GM12891 (cell line): ENCODE measurements at regions not wholly inside any gene's neighbourhood (a gene's known extent, or its start where the extent isn't known, plus 50 kb on each side); places are given as distances from the start of the nearest gene placed in this dataset.

Source experiments
- DNase-seq: peaks from one replicate; pipeline ENCODE4 v3.0.0; 2011; ENCODE audit warnings: low spot score; ENCODE audit not compliant: insufficient read length
- FAIRE-seq: peaks from 2 replicates; lab custom pipeline; 2011; peaks lifted over from hg19 to GRCh38; lab: Jason Lieb, UNC
- PAX5 ChIP-seq: IDR thresholded peaks from 2 replicates; pipeline ENCODE4 v1.6.1; 2011; ENCODE audit warnings: low read length, moderate library complexity, mild to moderate bottlenecking; ENCODE audit not compliant: insufficient read depth, severe bottlenecking
- POLR2A ChIP-seq: IDR thresholded peaks from 2 replicates; pipeline ENCODE4 v1.6.1; 2011; ENCODE audit warnings: low read depth, low read length, control low read depth
- POLR2AphosphoS5 ChIP-seq: IDR thresholded peaks from 2 replicates; pipeline ENCODE4 v1.6.1; 2011; ENCODE audit warnings: low read depth, low read length, control low read depth
- POU2F2 ChIP-seq: IDR thresholded peaks from 2 replicates; pipeline ENCODE4 v1.6.1; 2011; ENCODE audit warnings: low read depth, mild to moderate bottlenecking, control low read depth, low read length, moderate library complexity
- SPI1 ChIP-seq: IDR thresholded peaks from 2 replicates; pipeline ENCODE4 v1.6.1; 2011; ENCODE audit warnings: low read depth, low read length, control low read depth
- TAF1 ChIP-seq: IDR thresholded peaks from 2 replicates; pipeline ENCODE4 v1.6.1; 2011; ENCODE audit warnings: low read depth, low read length, control low read depth

- TF ChIP-seq POLR2A (no peak), PAX5 (no peak), TAF1 (no peak), SPI1 (no peak), POLR2AphosphoS5 (no peak), POU2F2 (no peak)
- FAIRE-seq (no peak), DNase-seq (no peak)
Measured at GRCh38 chr2:239778042-239778851, 246.9 kb downstream of the NDUFA10 start.

- TF ChIP-seq POU2F2 (no peak), PAX5 (no peak), POLR2A (no peak), POLR2AphosphoS5 (no peak), SPI1 (no peak), TAF1 (no peak)
- DNase-seq, result no peak
- no peak for FAIRE-seq
Measured at GRCh38 chr2:239777219-239777618, 247.9 kb downstream of the NDUFA10 start.

- DNase-seq (no peak), FAIRE-seq (no peak)
- no peak for TF ChIP-seq TAF1
- no peak for TF ChIP-seq POLR2A
- no peak for TF ChIP-seq POU2F2
- no peak for TF ChIP-seq PAX5
- no peak for TF ChIP-seq SPI1
- TF ChIP-seq POLR2AphosphoS5, result no peak
Measured at GRCh38 chr2:239776436-239777005, 248.6 kb downstream of the NDUFA10 start.

GRCh38 chr2:239775623-239776435 lies 249.3 kb downstream of the NDUFA10 start:
- no peak for DNase-seq
- FAIRE-seq, result no peak
- TF ChIP-seq POU2F2, result no peak
- no peak for TF ChIP-seq SPI1
- no peak for TF ChIP-seq TAF1
- TF ChIP-seq PAX5, result no peak

- no peak for FAIRE-seq
- DNase-seq, result no peak
- TF ChIP-seq PAX5 (no peak), POLR2A (no peak), TAF1 (no peak), POU2F2 (no peak), POLR2AphosphoS5 (no peak), SPI1 (no peak)
Measured at GRCh38 chr2:239774933-239775622, 250.1 kb downstream of the NDUFA10 start.

- TF ChIP-seq POLR2A (no peak), POU2F2 (no peak), SPI1 (no peak), POLR2AphosphoS5 (no peak), PAX5 (no peak), TAF1 (no peak)
- FAIRE-seq, result no peak
Measured at GRCh38 chr2:239774142-239774462, 251.0 kb downstream of the NDUFA10 start.

GRCh38 chr2:239773228-239774141 lies 251.7 kb downstream of the NDUFA10 start:
- DNase-seq (no peak), FAIRE-seq (no peak)
- no peak for TF ChIP-seq TAF1
- no peak for TF ChIP-seq SPI1
- TF ChIP-seq PAX5, result no peak
- TF ChIP-seq POU2F2, result no peak
- TF ChIP-seq POLR2A, result no peak
- no peak for TF ChIP-seq POLR2AphosphoS5

More at GRCh38 chr2:239774142-239774462, 251.0 kb downstream of the NDUFA10 start:
- DNase-seq, result no peak

GRCh38 chr2:239772721-239773120 lies 252.4 kb downstream of the NDUFA10 start:
- DNase-seq (no peak), FAIRE-seq (no peak)
- TF ChIP-seq POU2F2, result no peak
- TF ChIP-seq SPI1, result no peak
- no peak for TF ChIP-seq POLR2AphosphoS5
- TF ChIP-seq TAF1, result no peak
- TF ChIP-seq POLR2A, result no peak
- TF ChIP-seq PAX5, result no peak
